Esophagus squamous epithelium (tissue), 5 donors: ENCODE measurements at regions not wholly inside any gene's neighbourhood (a gene's known extent, or its start where the extent isn't known, plus 50 kb on each side); places are given as distances from the start of the nearest gene placed in this dataset.

Source experiments
- DNase-seq: peaks from one replicate; lab custom pipeline; 2025; lab: John Stamatoyannopoulos, UW
- H3K27ac ChIP-seq, 4 donors: fragments of 200-600 bp; sonication (generic); one replicate each; pipeline ENCODE4 v1.5.1; 2016 to 2019; ENCODE audit warnings: mild to moderate bottlenecking in 1 of 4
- H3K27me3 ChIP-seq, 4 donors: fragments of 200-600 bp; sonication (generic); 1 replicate in 3 of 4; 2 replicates in 1 of 4; pipeline versions ENCODE4 v1.5.1 to v1.6.0; 2017 to 2021; ENCODE audit warnings: antibody characterized with exemption in 1 of 4
- H3K36me3 ChIP-seq, 3 donors: fragments of 200-600 bp; sonication (generic); one replicate each; pipeline ENCODE4 v1.5.1; 2016 to 2019
- H3K4me1 ChIP-seq, 3 donors: fragments of 200-600 bp; sonication (generic); one replicate each; pipeline ENCODE4 v1.5.1; 2017 to 2019
- H3K4me3 ChIP-seq, 4 donors: fragments of 200-600 bp; sonication (generic); 1 replicate in 3 of 4; 2 replicates in 1 of 4; pipeline ENCODE4 v1.5.1; 2016 to 2019; ENCODE audit warnings: mild to moderate bottlenecking in 2 of 4, moderate library complexity in 1 of 4
- H3K9me3 ChIP-seq, 3 donors: fragments of 200-600 bp; sonication (generic); one replicate each; pipeline ENCODE4 v1.5.1; 2016 to 2019
- POLR2A ChIP-seq, 4 donors: fragments of 450-650 bp; IDR thresholded peaks; one replicate each; pipeline ENCODE4 v1.6.1; 2017; ENCODE audit warnings: antibody characterized with exemption in 4 of 4, mild to moderate bottlenecking in 4 of 4, moderate library complexity in 3 of 4
- WGBS, 2 donors: methylation state at CpG; one replicate each; pipeline ENCODE4 v1.1.5; 2018; 5-methylcytosine and 5-hydroxymethylcytosine counted together
- intact Hi-C: fragments of 100-400 bp; cut with DNase I; formaldehyde crosslinking; loops from one replicate; pipeline ENCODE4 v1.15.0; 2022
- TF ChIP-seq, protein P1 (sequence below), 6 experiments: fragments of 450-650 bp in 4 of 6; fragments of 200-600 bp in 2 of 6; sonication (generic) in 2 of 6; IDR thresholded peaks; one replicate each; pipeline ENCODE4 v1.5.1; 2016 to 2019; ENCODE audit warnings: antibody characterized with exemption in 6 of 6, mild to moderate bottlenecking in 4 of 6, moderate library complexity in 4 of 6
- donor health status: DM: yes; HTN: yes; CAD: no.

DNA sequence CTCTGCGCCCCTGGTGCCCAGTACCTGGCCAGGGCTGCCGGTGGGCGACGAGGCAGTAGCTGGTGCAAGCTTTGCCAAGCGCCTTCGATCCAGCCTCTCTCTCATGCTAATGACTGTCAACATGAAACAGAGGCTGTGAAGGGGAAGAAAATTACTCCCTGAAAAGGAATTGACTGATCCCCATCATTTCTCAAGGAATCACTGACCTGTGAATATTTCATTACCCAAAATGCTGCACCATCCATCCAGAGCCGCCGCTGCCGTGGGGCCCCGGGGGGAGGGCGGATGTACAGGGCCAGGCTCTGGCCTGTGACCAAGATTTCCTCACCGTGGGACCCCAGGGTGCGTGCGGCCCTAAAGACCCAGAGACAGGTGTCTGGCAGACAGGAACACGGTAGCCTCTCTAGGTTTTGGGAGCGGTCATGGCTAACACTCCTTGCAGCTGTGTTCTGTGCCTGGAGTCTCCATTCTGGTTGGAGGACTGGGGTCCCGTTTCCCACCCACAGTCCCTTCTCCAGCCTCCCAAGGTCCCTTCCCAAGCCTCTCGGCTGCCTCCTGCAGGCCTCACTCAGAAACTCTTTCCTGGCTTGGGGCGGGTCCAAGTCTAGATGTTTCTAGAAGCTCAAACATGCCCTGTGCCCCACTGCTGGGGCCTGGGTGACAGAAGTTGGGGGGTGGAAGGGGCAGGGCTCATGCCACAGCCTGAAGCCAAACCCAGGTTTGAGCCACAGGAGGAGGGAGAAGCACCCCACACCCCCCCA, 73.3 kb downstream of the ENGASE start:
- Histone ChIP-seq H3K27ac (no peak overlapping the region), H3K4me1 (no peaks in the 10 kb centered on the region), H3K27me3 (peaks cover 0 to 65% (median 0%) of the 10 kb centered on the region in 4 donors), H3K4me3 (no peak overlapping the region), H3K36me3 (no peaks in the 10 kb centered on the region), H3K9me3 (no peaks in the 10 kb centered on the region)
- intact Hi-C loops, result no loop called here
- WGBS, 2 donors, result 64 to 82% methylated on average over 3 to 9 of the region's 19 CpGs
- DNase-seq, result no peak
- TF ChIP-seq, protein P1, sequence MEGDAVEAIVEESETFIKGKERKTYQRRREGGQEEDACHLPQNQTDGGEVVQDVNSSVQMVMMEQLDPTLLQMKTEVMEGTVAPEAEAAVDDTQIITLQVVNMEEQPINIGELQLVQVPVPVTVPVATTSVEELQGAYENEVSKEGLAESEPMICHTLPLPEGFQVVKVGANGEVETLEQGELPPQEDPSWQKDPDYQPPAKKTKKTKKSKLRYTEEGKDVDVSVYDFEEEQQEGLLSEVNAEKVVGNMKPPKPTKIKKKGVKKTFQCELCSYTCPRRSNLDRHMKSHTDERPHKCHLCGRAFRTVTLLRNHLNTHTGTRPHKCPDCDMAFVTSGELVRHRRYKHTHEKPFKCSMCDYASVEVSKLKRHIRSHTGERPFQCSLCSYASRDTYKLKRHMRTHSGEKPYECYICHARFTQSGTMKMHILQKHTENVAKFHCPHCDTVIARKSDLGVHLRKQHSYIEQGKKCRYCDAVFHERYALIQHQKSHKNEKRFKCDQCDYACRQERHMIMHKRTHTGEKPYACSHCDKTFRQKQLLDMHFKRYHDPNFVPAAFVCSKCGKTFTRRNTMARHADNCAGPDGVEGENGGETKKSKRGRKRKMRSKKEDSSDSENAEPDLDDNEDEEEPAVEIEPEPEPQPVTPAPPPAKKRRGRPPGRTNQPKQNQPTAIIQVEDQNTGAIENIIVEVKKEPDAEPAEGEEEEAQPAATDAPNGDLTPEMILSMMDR (IDR thresholded peaks at IDR 0.05), result no peak
- TF ChIP-seq POLR2A (IDR thresholded peaks at IDR 0.05), result no peak

DNA sequence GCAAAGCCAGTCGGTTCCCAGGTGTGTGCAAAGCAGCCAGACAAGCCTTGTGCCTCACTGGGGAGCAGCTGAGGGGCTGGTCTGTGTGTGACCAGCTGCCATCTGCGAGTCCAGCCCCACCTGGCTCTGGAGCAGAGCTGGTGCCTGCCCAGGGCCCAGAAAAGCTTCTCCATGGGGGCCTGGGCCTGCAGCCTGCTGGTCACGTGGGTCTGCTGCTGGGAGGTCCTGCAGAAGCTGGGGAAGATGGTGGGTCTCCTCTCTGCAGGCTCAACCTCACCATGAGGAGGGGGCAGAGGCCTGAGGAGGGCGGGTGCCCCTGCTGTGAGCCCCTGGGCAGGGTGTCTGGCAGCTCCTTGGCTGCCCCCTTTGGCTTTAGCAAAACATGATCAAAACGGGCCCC, 71.9 kb downstream of the ENGASE start:
- intact Hi-C loops, result no loop called here
- Histone ChIP-seq H3K9me3 (no peaks in the 10 kb centered on the region), H3K36me3 (no peaks in the 10 kb centered on the region), H3K27me3 (peaks cover 0 to 67% (median 0%) of the 10 kb centered on the region in 4 donors), H3K27ac (no peak overlapping the region), H3K4me1 (no peaks in the 10 kb centered on the region), H3K4me3 (no peak overlapping the region)
- no CpG with 5 or more reads among the region's 5 CpGs for WGBS, 2 donors
- no peak for DNase-seq
- TF ChIP-seq, protein P1 (IDR thresholded peaks at IDR 0.05), result no peak
- no peak for TF ChIP-seq POLR2A (IDR thresholded peaks at IDR 0.05)

DNA sequence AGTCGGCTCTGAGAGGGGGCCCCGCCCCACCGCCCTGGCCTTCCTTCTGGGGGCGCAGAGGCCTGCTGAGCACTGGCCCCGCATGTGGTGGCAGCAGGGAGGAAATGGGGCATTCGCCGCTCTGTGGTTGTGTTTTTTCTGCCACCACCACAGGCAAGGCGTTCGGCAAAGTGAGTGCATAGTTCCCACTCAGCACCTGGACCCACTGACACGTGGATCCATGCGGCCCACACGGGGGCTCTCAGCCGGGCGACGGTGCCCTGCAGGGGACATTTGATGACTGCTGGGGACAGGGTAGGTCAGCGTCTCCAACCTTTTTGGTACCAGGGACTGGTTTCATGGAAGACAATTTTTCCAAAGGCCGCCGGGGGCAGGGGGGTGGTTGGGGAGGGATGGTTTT, 70.9 kb downstream of the ENGASE start:
- no peak overlapping the region for H3K27ac ChIP-seq
- no peak for TF ChIP-seq POLR2A (IDR thresholded peaks at IDR 0.05)
- TF ChIP-seq, protein P1 (IDR thresholded peaks at IDR 0.05), result no peak
- peaks cover 0 to 69% (median 0%) of the 10 kb centered on the region in 4 donors for H3K27me3 ChIP-seq
- no peak for DNase-seq
- intact Hi-C loops, result no loop called here
- H3K4me3 ChIP-seq, result no peak overlapping the region
- 81 to 90% methylated on average over 8 to 11 of the region's 18 CpGs for WGBS, 2 donors
- no peaks in the 10 kb centered on the region for H3K4me1 ChIP-seq
- H3K36me3 ChIP-seq, result no peaks in the 10 kb centered on the region
- H3K9me3 ChIP-seq, result no peaks in the 10 kb centered on the region

DNA sequence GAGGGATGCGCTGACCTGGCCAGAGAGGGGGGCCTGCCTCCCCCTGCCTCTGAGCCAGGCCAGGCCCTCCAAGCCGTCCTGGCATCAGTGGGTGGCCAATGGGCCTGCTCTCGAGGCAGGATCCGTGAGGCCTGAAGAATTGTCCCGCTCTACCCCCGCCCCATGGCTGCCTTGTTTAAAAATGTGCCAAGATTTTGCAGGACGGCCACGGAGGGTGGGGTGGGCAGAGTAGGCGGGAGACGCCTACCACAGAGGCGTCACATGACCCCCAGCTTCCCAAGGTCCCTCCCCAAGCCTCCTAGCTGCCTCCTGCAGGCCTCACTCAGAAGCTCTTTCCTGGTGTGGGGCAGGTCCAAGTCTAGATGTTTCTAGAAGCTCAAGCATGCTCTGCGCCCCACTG, 69.5 kb downstream of the ENGASE start:
- no peak for DNase-seq
- no peak overlapping the region for H3K4me3 ChIP-seq
- no peak for TF ChIP-seq POLR2A (IDR thresholded peaks at IDR 0.05)
- TF ChIP-seq, protein P1 (IDR thresholded peaks at IDR 0.05), result no peak
- H3K36me3 ChIP-seq, result no peaks in the 10 kb centered on the region
- no peaks in the 10 kb centered on the region for H3K9me3 ChIP-seq
- H3K4me1 ChIP-seq, result no peaks in the 10 kb centered on the region
- intact Hi-C loops, result no loop called here
- 10 to 80% methylated on average over 2 to 3 of the region's 12 CpGs for WGBS, 2 donors
- H3K27me3 ChIP-seq, result peaks cover 0 to 72% (median 0%) of the 10 kb centered on the region in 4 donors
- no peak overlapping the region for H3K27ac ChIP-seq

DNA sequence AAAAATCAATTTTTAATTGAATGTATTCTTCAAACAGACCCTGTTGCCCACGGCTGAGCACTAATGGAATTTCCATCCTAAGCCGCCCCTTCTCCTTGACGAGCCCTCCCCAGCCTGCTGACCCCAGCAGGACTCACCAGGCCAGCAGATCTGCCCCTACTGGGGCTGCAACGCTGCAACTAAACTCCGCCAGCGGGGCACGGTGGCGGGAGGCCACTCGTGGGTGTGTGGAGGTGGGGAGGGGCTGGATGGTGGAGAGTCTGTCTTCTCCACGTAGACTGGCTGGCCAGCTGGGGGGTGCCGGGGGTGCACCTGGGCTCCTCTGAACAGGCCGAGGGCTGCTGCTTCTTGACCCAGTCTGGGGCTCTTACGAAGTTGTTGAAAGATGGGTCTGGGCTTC, 67.8 kb downstream of the ENGASE start:
- WGBS, 2 donors, result 19 to 54% methylated on average over 6 to 8 of the region's 13 CpGs
- no peak overlapping the region for H3K27ac ChIP-seq
- no peaks in the 10 kb centered on the region for H3K9me3 ChIP-seq
- no peak overlapping the region for H3K4me3 ChIP-seq
- H3K36me3 ChIP-seq, result no peaks in the 10 kb centered on the region
- TF ChIP-seq POLR2A (IDR thresholded peaks at IDR 0.05), result no peak
- TF ChIP-seq, protein P1 (IDR thresholded peaks at IDR 0.05), result no peak
- peaks cover 0 to 8% (median 0%) of the 10 kb centered on the region in 3 donors for H3K4me1 ChIP-seq
- intact Hi-C loops, result no loop called here
- DNase-seq, result no peak
- H3K27me3 ChIP-seq, result peaks cover 0 to 78% (median 0%) of the 10 kb centered on the region in 4 donors
